ENCODE measurements at regions not wholly inside any gene's neighbourhood (a gene's known extent, or its start where the extent isn't known, plus 50 kb on each side); places are given as distances from the start of the nearest gene placed in this dataset.
"Not testable (repeated sequence)": the region's sequence is repeated elsewhere in the genome, so short reads cannot be mapped to it uniquely, and the experiment has no call there.

DNA sequence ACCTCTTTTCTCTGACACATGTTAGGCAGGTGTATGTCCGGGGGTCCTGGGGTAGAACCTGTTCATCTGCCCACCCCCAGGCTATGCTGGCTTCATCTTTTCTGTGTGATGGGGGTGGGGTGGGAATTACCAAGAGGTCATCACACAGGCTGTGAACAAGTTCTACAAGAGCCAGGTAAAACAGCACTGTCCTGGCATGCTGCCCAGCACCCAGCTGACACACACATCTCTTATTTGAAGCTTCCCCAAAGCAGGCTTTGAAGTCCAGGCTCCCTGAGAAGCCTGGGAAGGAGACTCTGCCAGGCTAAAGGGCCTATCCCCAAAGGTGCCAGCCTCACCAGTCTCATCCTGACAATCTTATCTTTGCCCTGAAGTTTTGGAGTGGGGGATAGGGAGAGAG, 141.1 kb downstream of the ALG10 start:
- peaks cover 3% of the 10 kb centered on the region for H3K36me3 ChIP-seq
- Mint-ChIP-seq H3K36me3 (no peaks in the 10 kb centered on the region), H3K4me1 (no peaks in the 10 kb centered on the region), H3K27me3 (ENCODE audit: insufficient read depth, low read depth) (no peaks in the 10 kb centered on the region), H3K27ac (no peak overlapping the region), H3K4me3 (no peak overlapping the region), H3K9me3 (peaks cover 48% of the 10 kb centered on the region)
- no peak overlapping the region for H3K4me3 ChIP-seq
- H4K20me1 ChIP-seq (ENCODE audit: low read depth), result no peaks in the 10 kb centered on the region
- no peak for DNase-seq (ENCODE audit: low spot score)
- H3K27me3 ChIP-seq, result no peaks in the 10 kb centered on the region
- no peak overlapping the region for H3K4me2 ChIP-seq
- TF ChIP-seq EZH2 (IDR thresholded peaks at IDR 0.05), result no peak
- TF ChIP-seq EZH2phosphoT487 (IDR thresholded peaks at IDR 0.05), result no peak
- TF ChIP-seq, protein P1, sequence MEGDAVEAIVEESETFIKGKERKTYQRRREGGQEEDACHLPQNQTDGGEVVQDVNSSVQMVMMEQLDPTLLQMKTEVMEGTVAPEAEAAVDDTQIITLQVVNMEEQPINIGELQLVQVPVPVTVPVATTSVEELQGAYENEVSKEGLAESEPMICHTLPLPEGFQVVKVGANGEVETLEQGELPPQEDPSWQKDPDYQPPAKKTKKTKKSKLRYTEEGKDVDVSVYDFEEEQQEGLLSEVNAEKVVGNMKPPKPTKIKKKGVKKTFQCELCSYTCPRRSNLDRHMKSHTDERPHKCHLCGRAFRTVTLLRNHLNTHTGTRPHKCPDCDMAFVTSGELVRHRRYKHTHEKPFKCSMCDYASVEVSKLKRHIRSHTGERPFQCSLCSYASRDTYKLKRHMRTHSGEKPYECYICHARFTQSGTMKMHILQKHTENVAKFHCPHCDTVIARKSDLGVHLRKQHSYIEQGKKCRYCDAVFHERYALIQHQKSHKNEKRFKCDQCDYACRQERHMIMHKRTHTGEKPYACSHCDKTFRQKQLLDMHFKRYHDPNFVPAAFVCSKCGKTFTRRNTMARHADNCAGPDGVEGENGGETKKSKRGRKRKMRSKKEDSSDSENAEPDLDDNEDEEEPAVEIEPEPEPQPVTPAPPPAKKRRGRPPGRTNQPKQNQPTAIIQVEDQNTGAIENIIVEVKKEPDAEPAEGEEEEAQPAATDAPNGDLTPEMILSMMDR (IDR thresholded peaks at IDR 0.05), result no peak
- H3K9me3 ChIP-seq (ENCODE audit: low read depth), result peaks cover 12% of the 10 kb centered on the region
- no peaks in the 10 kb centered on the region for H3F3A ChIP-seq (ENCODE audit: low read depth)
- H3K9ac ChIP-seq, result no peak overlapping the region
- H2AFZ ChIP-seq (replicated peaks), result no peak overlapping the region
- no peak overlapping the region for H3K27ac ChIP-seq
- H3K79me2 ChIP-seq (ENCODE audit: low read depth), result no peaks in the 10 kb centered on the region
- H3K4me1 ChIP-seq, result no peaks in the 10 kb centered on the region

DNA sequence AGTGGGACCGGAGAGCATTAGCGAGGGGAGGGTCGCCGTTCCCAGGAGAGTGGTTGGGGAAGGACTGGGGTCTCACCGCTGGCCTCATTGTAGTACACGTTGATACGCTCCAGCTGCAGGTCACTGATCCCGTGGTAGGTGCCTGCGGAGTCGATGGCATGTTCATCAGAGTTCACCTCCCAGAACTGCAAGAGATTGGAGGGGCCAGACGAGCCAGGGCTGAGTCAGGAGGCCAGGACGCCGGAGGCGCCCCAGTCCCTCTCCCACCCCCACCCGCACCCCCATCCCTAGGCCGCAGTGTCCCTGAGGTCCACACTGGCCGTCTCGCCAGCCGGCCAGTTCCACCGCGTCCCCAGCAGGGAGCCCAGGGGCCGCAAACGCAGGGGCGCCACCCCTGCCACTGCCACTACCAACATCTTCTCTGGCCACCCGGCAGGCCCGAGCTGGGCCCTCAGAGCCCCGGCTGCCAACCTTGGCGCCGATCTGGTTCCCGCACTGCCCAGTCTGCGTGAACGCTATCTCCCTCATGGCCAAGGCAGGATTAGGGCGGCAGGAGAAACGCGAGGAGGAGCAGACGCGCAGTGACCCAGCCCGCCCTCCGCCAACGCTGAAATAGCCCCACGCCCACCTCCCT, 144.2 kb downstream of the ALG10 start:
- no peaks in the 10 kb centered on the region for H3K79me2 ChIP-seq (ENCODE audit: low read depth)
- no peak overlapping the region for H2AFZ ChIP-seq (replicated peaks)
- no peaks in the 10 kb centered on the region for H3K36me3 Mint-ChIP-seq
- no peak overlapping the region for H3K27ac ChIP-seq
- no peaks in the 10 kb centered on the region for H3K4me1 Mint-ChIP-seq
- H4K20me1 ChIP-seq (ENCODE audit: low read depth), result no peaks in the 10 kb centered on the region
- no peaks in the 10 kb centered on the region for H3K36me3 ChIP-seq
- H3K4me3 Mint-ChIP-seq, result no peak overlapping the region
- H3K27me3 ChIP-seq, result no peaks in the 10 kb centered on the region
- H3K4me1 ChIP-seq, result no peaks in the 10 kb centered on the region
- no peak overlapping the region for H3K27ac Mint-ChIP-seq
- DNase-seq (ENCODE audit: low spot score), result no peak
- no peak overlapping the region for H3K9ac ChIP-seq
- H3F3A ChIP-seq (ENCODE audit: low read depth), result no peaks in the 10 kb centered on the region
- H3K4me2 ChIP-seq, result no peak overlapping the region
- peaks cover 43% of the 10 kb centered on the region for H3K9me3 Mint-ChIP-seq
- H3K27me3 Mint-ChIP-seq (ENCODE audit: insufficient read depth, low read depth), result no peaks in the 10 kb centered on the region
- no peaks in the 10 kb centered on the region for H3K9me3 ChIP-seq (ENCODE audit: low read depth)
- no peak overlapping the region for H3K4me3 ChIP-seq
- TF ChIP-seq, protein P1 (IDR thresholded peaks at IDR 0.05), result no peak

DNA sequence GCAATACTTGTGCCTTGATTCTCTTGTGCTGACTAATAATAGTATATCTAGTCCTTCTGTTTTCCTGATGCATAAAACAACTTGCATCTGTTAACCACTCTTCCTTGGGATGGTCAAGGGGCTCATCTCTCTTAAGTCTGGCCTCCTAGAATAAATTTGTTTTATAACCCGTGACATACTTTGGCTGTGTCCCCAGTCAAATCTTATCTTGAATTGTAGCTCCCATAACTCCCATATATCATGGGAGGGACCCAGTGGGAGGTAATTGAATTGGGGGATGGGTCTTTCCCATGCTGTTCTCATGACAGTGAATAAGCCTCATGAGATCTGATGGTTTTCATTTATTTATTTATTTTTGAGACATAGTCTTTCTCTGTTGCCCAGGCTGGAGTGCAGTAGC, 146.2 kb downstream of the ALG10 start:
- H3K4me1 ChIP-seq; H3K36me3 ChIP-seq; H4K20me1 ChIP-seq (ENCODE audit: low read depth); H3K9ac ChIP-seq; H3K4me3 ChIP-seq; DNase-seq (ENCODE audit: low spot score); H3K9me3 ChIP-seq (ENCODE audit: low read depth); H3K4me2 ChIP-seq; H3K27ac Mint-ChIP-seq; H3K27ac ChIP-seq; H2AFZ ChIP-seq (replicated peaks); H3K27me3 Mint-ChIP-seq (ENCODE audit: insufficient read depth, low read depth); H3K27me3 ChIP-seq; H3K4me3 Mint-ChIP-seq; H3K4me1 Mint-ChIP-seq; H3F3A ChIP-seq (ENCODE audit: low read depth); H3K79me2 ChIP-seq (ENCODE audit: low read depth); H3K36me3 Mint-ChIP-seq: not testable (repeated sequence)
- H3K9me3 Mint-ChIP-seq, result peaks cover 49% of the 10 kb centered on the region

DNA sequence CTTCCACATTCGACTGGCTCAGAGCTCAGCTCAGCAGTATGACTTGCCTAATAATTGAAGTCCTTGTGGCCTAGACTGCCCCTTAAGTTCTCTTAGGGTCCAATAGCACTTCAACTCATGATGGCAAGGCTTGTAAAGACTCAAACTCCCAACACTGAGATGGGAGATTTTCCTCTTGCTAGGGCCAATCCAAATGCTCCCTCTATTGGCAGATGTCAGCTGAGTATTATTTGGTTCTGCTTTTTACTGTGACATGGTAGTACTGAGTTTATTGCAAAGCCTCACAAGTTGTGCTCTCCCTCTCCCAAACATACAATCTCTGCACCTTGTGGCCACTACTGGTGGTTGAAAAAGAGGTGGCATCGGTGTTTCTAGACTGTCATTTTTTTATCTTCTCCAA, 164.2 kb downstream of the ALG10 start:
- H3K9ac ChIP-seq, result no peak overlapping the region
- H3K27ac ChIP-seq, result no peak overlapping the region
- Mint-ChIP-seq H3K9me3 (peaks cover 31% of the 10 kb centered on the region), H3K4me1 (no peaks in the 10 kb centered on the region), H3K27ac (no peak overlapping the region), H3K4me3 (no peak overlapping the region), H3K27me3 (ENCODE audit: insufficient read depth, low read depth) (no peaks in the 10 kb centered on the region), H3K36me3 (no peaks in the 10 kb centered on the region)
- no peaks in the 10 kb centered on the region for H3F3A ChIP-seq (ENCODE audit: low read depth)
- H3K4me1 ChIP-seq, result no peaks in the 10 kb centered on the region
- H3K4me2 ChIP-seq, result no peak overlapping the region
- no peaks in the 10 kb centered on the region for H3K36me3 ChIP-seq
- no peak for DNase-seq (ENCODE audit: low spot score)
- H3K4me3 ChIP-seq, result no peak overlapping the region
- H3K9me3 ChIP-seq (ENCODE audit: low read depth), result peaks cover 24% of the 10 kb centered on the region
- no peaks in the 10 kb centered on the region for H3K79me2 ChIP-seq (ENCODE audit: low read depth)
- TF ChIP-seq, protein P1 (IDR thresholded peaks at IDR 0.05), result no peak
- TF ChIP-seq EZH2phosphoT487 (IDR thresholded peaks at IDR 0.05), result no peak
- TF ChIP-seq EZH2 (IDR thresholded peaks at IDR 0.05), result no peak
- no peak overlapping the region for H2AFZ ChIP-seq (replicated peaks)
- H4K20me1 ChIP-seq (ENCODE audit: low read depth), result no peaks in the 10 kb centered on the region
- no peaks in the 10 kb centered on the region for H3K27me3 ChIP-seq
